Lung (tissue), 11 donors: ENCODE measurements at regions not wholly inside any gene's neighbourhood (a gene's known extent, or its start where the extent isn't known, plus 50 kb on each side); places are given as distances from the start of the nearest gene placed in this dataset.

Experiments
- ATAC-seq: fragments of 200-7000 bp; cut with Tn5 transposase; one replicate; pipeline ENCODE4 v1.9.1; 2020; ENCODE audit warnings: moderate number of reproducible peaks; ENCODE audit not compliant: insufficient read depth, low FRiP score
- DNase-seq, 3 donors: peaks; one replicate each; pipeline ENCODE4 v3.0.0-alpha.2; 2013 to 2017
- H3K27ac ChIP-seq, 2 donors: one replicate each; pipeline ENCODE4 v1.5.1; 2013; ENCODE audit warnings: mild to moderate bottlenecking in 2 of 2, moderate library complexity in 2 of 2, control low read depth in 1 of 2, inconsistent platforms in 1 of 2, low read depth in 1 of 2, low read length in 1 of 2
- H3K27me3 ChIP-seq, 3 donors: one replicate each; pipeline ENCODE4 v1.5.1; 2013; ENCODE audit warnings: low read length in 2 of 3; ENCODE audit not compliant: control insufficient read depth in 3 of 3, insufficient read depth in 3 of 3
- H3K36me3 ChIP-seq, 4 donors: one replicate each; pipeline ENCODE4 v1.5.1; 2013; ENCODE audit warnings: low read length in 4 of 4, mild to moderate bottlenecking in 1 of 4, moderate library complexity in 1 of 4; ENCODE audit not compliant: control insufficient read depth in 4 of 4, insufficient read depth in 4 of 4
- H3K4me1 ChIP-seq, 5 donors: one replicate each; pipeline ENCODE4 v1.5.1; 2013; ENCODE audit warnings: low read length in 5 of 5, mild to moderate bottlenecking in 2 of 5, moderate library complexity in 1 of 5; ENCODE audit not compliant: control insufficient read depth in 5 of 5, insufficient read depth in 5 of 5
- H3K4me3 ChIP-seq: one replicate; pipeline ENCODE4 v1.5.1; 2013; ENCODE audit warnings: mild to moderate bottlenecking, control low read depth, moderate library complexity
- H3K9ac ChIP-seq, 2 donors: one replicate each; pipeline ENCODE4 v1.5.1; 2013; ENCODE audit warnings: low read length in 2 of 2, control low read depth in 1 of 2; ENCODE audit not compliant: insufficient read depth in 1 of 2
- H3K9me3 ChIP-seq, 4 donors: one replicate each; pipeline ENCODE4 v1.5.1; 2013; ENCODE audit warnings: low read length in 3 of 4, mild to moderate bottlenecking in 1 of 4, moderate library complexity in 1 of 4; ENCODE audit not compliant: control insufficient read depth in 4 of 4, insufficient read depth in 3 of 4
- CTCF ChIP-seq: IDR thresholded peaks from 2 replicates; pipeline ENCODE4 v1.5.1; 2012; ENCODE audit warnings: mild to moderate bottlenecking; ENCODE audit errors: control extremely low read depth, extremely low read depth
- WGBS, 2 donors: extraction: QIAGEN DNeasy Blood & Tissue Kit; methylation state at CpG; one replicate each; pipeline ENCODE4 v1.1.7; 2013; 5-methylcytosine and 5-hydroxymethylcytosine counted together
- donor health status: control.
- donor health status: control.
- donor health status: Bipolar disorder and iron deficiency.
- donor health status: healthy.
- donor health status: DM: yes; HTN: yes; CAD: no.

GRCh38 chr2:75822336-75822735, 111.6 kb upstream of the GCFC2 start:
- H3K27ac ChIP-seq, result no peak overlapping the region
- WGBS, 2 donors, result 71 to 75% methylated on average over 2 of the region's 2 CpGs
- no peak overlapping the region for H3K4me3 ChIP-seq
- no peaks in the 10 kb centered on the region for H3K4me1 ChIP-seq
- no peaks in the 10 kb centered on the region for H3K27me3 ChIP-seq
- no peak for TF ChIP-seq CTCF
- no peaks in the 10 kb centered on the region for H3K36me3 ChIP-seq
- peaks cover 0 to 10% (median 3%) of the 10 kb centered on the region in 4 donors for H3K9me3 ChIP-seq
- H3K9ac ChIP-seq, result no peak overlapping the region
- no peak for ATAC-seq
- no peak for DNase-seq

GRCh38 chr2:75820693-75821092, 110.0 kb upstream of the GCFC2 start:
- H3K9ac ChIP-seq, result no peak overlapping the region
- H3K4me1 ChIP-seq, result no peaks in the 10 kb centered on the region
- ATAC-seq (no peak), DNase-seq (no peak)
- no peak overlapping the region for H3K27ac ChIP-seq
- TF ChIP-seq CTCF, result no peak
- no peaks in the 10 kb centered on the region for H3K27me3 ChIP-seq
- H3K9me3 ChIP-seq, result peaks cover 0 to 10% (median 3%) of the 10 kb centered on the region in 4 donors
- no peak overlapping the region for H3K4me3 ChIP-seq
- no peaks in the 10 kb centered on the region for H3K36me3 ChIP-seq
- WGBS, 2 donors, result 74 to 80% methylated on average over 3 of the region's 3 CpGs

GRCh38 chr2:75810611-75811330, 100.1 kb upstream of the GCFC2 start:
- no peaks in the 10 kb centered on the region for H3K27me3 ChIP-seq
- ATAC-seq (no peak), DNase-seq (no peak)
- no peaks in the 10 kb centered on the region for H3K4me1 ChIP-seq
- WGBS, 2 donors, result 82 to 88% methylated on average over 6 of the region's 6 CpGs
- TF ChIP-seq CTCF, result no peak
- no peak overlapping the region for H3K4me3 ChIP-seq
- no peaks in the 10 kb centered on the region for H3K9me3 ChIP-seq
- H3K27ac ChIP-seq, result no peak overlapping the region
- H3K36me3 ChIP-seq, result no peaks in the 10 kb centered on the region
- no peak overlapping the region for H3K9ac ChIP-seq
